Loucy (cell line): ENCODE measurements at regions not wholly inside any gene's neighbourhood (a gene's known extent, or its start where the extent isn't known, plus 50 kb on each side); places are given as distances from the start of the nearest gene placed in this dataset.

ENCODE experiments used
- CTCF ChIP-seq: fragments of 200-600 bp; sonication (generic); conservative IDR thresholded peaks from 2 replicates; pipeline ENCODE4 v1.5.1; 2014; ENCODE audit warnings: mild to moderate bottlenecking, antibody characterized with exemption, low read length
- EZH2phosphoT487 ChIP-seq: fragments of 200-600 bp; IDR thresholded peaks from 2 replicates; pipeline ENCODE4 v1.6.1; 2018; ENCODE audit warnings: antibody characterized with exemption, mild to moderate bottlenecking, moderate library complexity, borderline replicate concordance

GRCh38 chr21:39016740-39017315, 166.4 kb downstream of the PSMG1 start:
- TF ChIP-seq CTCF (no peak), EZH2phosphoT487 (no peak)
